IMR-90 (cell line): ENCODE measurements at regions not wholly inside any gene's neighbourhood (a gene's known extent, or its start where the extent isn't known, plus 50 kb on each side); places are given as distances from the start of the nearest gene placed in this dataset.

Source experiments
- ATAC-seq: fragments of 200-7000 bp; cut with Tn5 transposase; 2 replicates; pipeline ENCODE4 v1.9.1; 2020; ENCODE audit warnings: low read depth, mild to moderate bottlenecking, moderate library complexity
- BruUV-seq: library from RNA; stranded (reverse); fragments of 400-500 nt; replicated peaks from 2 replicates; lab custom pipeline; 2021; lab: Mats Ljungman, UMichigan
- CTCF ChIA-PET: fragments of 300-600 bp; formaldehyde crosslinking; extraction: SDS; loops from one replicate; lab custom pipeline; 2021; ENCODE audit warnings: antibody characterized with exemption; lab: Yijun Ruan, JAX
- POLR2A ChIA-PET: fragments of 300-600 bp; sonication (Branson Sonifier 250); formaldehyde crosslinking; loops from one replicate; lab custom pipeline; 2022; ENCODE audit warnings: antibody characterized with exemption; ENCODE audit not compliant: unreplicated experiment; lab: Charles Lee
- DNase-seq: peaks from one replicate; pipeline ENCODE4 v3.0.0; 2013
- H2AFZ ChIP-seq: replicated peaks from 2 replicates; pipeline ENCODE3; 2013; ENCODE audit warnings: low read length, mild to moderate bottlenecking; ENCODE audit not compliant: poor library complexity
- H2AK5ac ChIP-seq: 2 replicates; pipeline ENCODE4 v1.6.1; 2013; ENCODE audit warnings: low read depth, low read length, inconsistent platforms
- H2AK9ac ChIP-seq: replicated peaks from 2 replicates; pipeline ENCODE3; 2013; ENCODE audit warnings: mild to moderate bottlenecking, low read depth, low read length, moderate library complexity; ENCODE audit not compliant: poor library complexity
- H2BK120ac ChIP-seq: 2 replicates; pipeline ENCODE4 v1.6.1; 2013; ENCODE audit warnings: low read depth, low read length, inconsistent platforms
- H2BK15ac ChIP-seq: 3 replicates; pipeline ENCODE4 v1.6.1; 2013; ENCODE audit warnings: low read depth, low read length, inconsistent platforms
- H2BK20ac ChIP-seq: 2 replicates; pipeline ENCODE4 v1.6.1; 2013; ENCODE audit warnings: low read depth, mild to moderate bottlenecking, inconsistent platforms, low read length, moderate library complexity
- H2BK5ac ChIP-seq: 2 replicates; pipeline ENCODE4 v1.6.1; 2013; ENCODE audit warnings: mild to moderate bottlenecking, low read depth, low read length, inconsistent platforms; ENCODE audit not compliant: poor library complexity, severe bottlenecking
- H3K14ac ChIP-seq: replicated peaks from 2 replicates; pipeline ENCODE4 v1.6.1; 2013; ENCODE audit warnings: low read depth, low read length, inconsistent platforms
- H3K18ac ChIP-seq: 2 replicates; pipeline ENCODE4 v1.6.1; 2013; ENCODE audit warnings: low read depth, low read length, control low read depth
- H3K23ac ChIP-seq: 2 replicates; pipeline ENCODE4 v1.6.1; 2013; ENCODE audit warnings: low read depth, low read length, inconsistent platforms
- H3K27ac ChIP-seq: 2 replicates; pipeline ENCODE4 v1.5.1; 2013; ENCODE audit warnings: mild to moderate bottlenecking, control low read depth, low read length; ENCODE audit not compliant: insufficient read depth
- H3K27me3 ChIP-seq: 2 replicates; pipeline ENCODE4 v1.6.1; 2013; ENCODE audit warnings: low read length; ENCODE audit not compliant: control insufficient read depth, insufficient read depth
- H3K36me3 ChIP-seq: 2 replicates; pipeline ENCODE4 v1.6.1; 2013; ENCODE audit warnings: low read length, mixed read lengths; ENCODE audit not compliant: control insufficient read depth, insufficient read depth
- H3K4ac ChIP-seq: 2 replicates; pipeline ENCODE4 v1.6.1; 2013; ENCODE audit warnings: low read depth, low read length, inconsistent platforms
- H3K4me1 ChIP-seq: 2 replicates; pipeline ENCODE4 v1.6.1; 2013; ENCODE audit warnings: low read length, mixed read lengths; ENCODE audit not compliant: control insufficient read depth, insufficient read depth
- H3K4me2 ChIP-seq: 2 replicates; pipeline ENCODE4 v1.6.1; 2013; ENCODE audit warnings: low read depth, mild to moderate bottlenecking, control low read depth, low read length, moderate library complexity
- H3K4me3 ChIP-seq: 2 replicates; pipeline ENCODE4 v1.5.1; 2013; ENCODE audit warnings: low read depth, mild to moderate bottlenecking, control low read depth, low read length, moderate library complexity; ENCODE audit not compliant: insufficient read depth
- H3K56ac ChIP-seq: 2 replicates; pipeline ENCODE4 v1.6.1; 2013; ENCODE audit warnings: low read length, inconsistent platforms; ENCODE audit not compliant: insufficient read depth; ENCODE audit errors: extremely low read depth
- H3K79me1 ChIP-seq, 2 experiments: 2 replicates each; pipeline ENCODE4 v1.6.1; 2013; ENCODE audit warnings: low read length in 2 of 2, inconsistent platforms in 1 of 2, low read depth in 1 of 2
- H3K9ac ChIP-seq: 2 replicates; pipeline ENCODE4 v1.6.1; 2013; ENCODE audit warnings: low read depth, low read length, control low read depth
- H3K9me1 ChIP-seq: 2 replicates; pipeline ENCODE4 v1.6.1; 2013; ENCODE audit warnings: low read length, inconsistent platforms; ENCODE audit not compliant: insufficient read depth
- H3K9me3 ChIP-seq: 2 replicates; pipeline ENCODE4 v1.6.1; 2013; ENCODE audit warnings: low read length; ENCODE audit not compliant: control insufficient read depth, insufficient read depth
- H4K20me1 ChIP-seq: 2 replicates; pipeline ENCODE4 v1.6.1; 2013; ENCODE audit warnings: low read length, inconsistent platforms; ENCODE audit not compliant: insufficient read depth
- H4K5ac ChIP-seq: 2 replicates; pipeline ENCODE4 v1.6.1; 2013; ENCODE audit warnings: mild to moderate bottlenecking, low read depth, low read length, control low read depth
- H4K8ac ChIP-seq, 2 experiments: 2 replicates each; pipeline ENCODE4 v1.6.1; 2013; ENCODE audit warnings: low read depth in 2 of 2, low read length in 2 of 2, control low read depth in 1 of 2, inconsistent platforms in 1 of 2
- H4K91ac ChIP-seq: 2 replicates; pipeline ENCODE4 v1.6.1; 2013; ENCODE audit warnings: low read depth, low read length, inconsistent platforms; ENCODE audit not compliant: insufficient read depth
- BHLHE40 ChIP-seq: fragments of 150-350 bp; IDR thresholded peaks from 2 replicates; pipeline ENCODE4 v1.6.1; 2016; ENCODE audit warnings: mild to moderate bottlenecking, low read depth, low read length
- CEBPB ChIP-seq: IDR thresholded peaks from 2 replicates; pipeline ENCODE4 v1.6.1; 2012; ENCODE audit warnings: low read depth, low read length, improper control_type of control experiment
- CHD1 ChIP-seq: IDR thresholded peaks from 2 replicates; pipeline ENCODE4 v1.6.1; 2012; ENCODE audit warnings: low read depth, low read length, improper control_type of control experiment
- CTCF ChIP-seq: conservative IDR thresholded peaks from 2 replicates; pipeline ENCODE4 v1.5.1; 2012; ENCODE audit warnings: mild to moderate bottlenecking, low read depth, low read length, improper control_type of control experiment
- ELK1 ChIP-seq: fragments of 150-350 bp; IDR thresholded peaks from 2 replicates; pipeline ENCODE4 v1.6.1; 2016; ENCODE audit warnings: low read depth, mild to moderate bottlenecking, low read length, moderate library complexity, borderline replicate concordance
- FOS ChIP-seq: fragments of 150-350 bp; IDR thresholded peaks from 2 replicates; pipeline ENCODE4 v1.6.1; 2016; ENCODE audit warnings: low read depth, low read length
- MAFK ChIP-seq: IDR thresholded peaks from 2 replicates; pipeline ENCODE4 v1.6.1; 2012; ENCODE audit warnings: low read depth, low read length, improper control_type of control experiment
- MAZ ChIP-seq: IDR thresholded peaks from 2 replicates; pipeline ENCODE4 v1.6.1; 2012; ENCODE audit warnings: low read depth, mild to moderate bottlenecking, low read length, improper control_type of control experiment, moderate library complexity, borderline replicate concordance
- MXI1 ChIP-seq: IDR thresholded peaks from 2 replicates; pipeline ENCODE4 v1.6.1; 2012; ENCODE audit warnings: low read depth, mild to moderate bottlenecking, low read length, moderate library complexity, borderline replicate concordance
- NFE2L2 ChIP-seq: fragments of 150-350 bp; IDR thresholded peaks from 2 replicates; pipeline ENCODE4 v1.6.1; 2016; ENCODE audit warnings: low read depth, mild to moderate bottlenecking, low read length
- POLR2A ChIP-seq: IDR thresholded peaks from 2 replicates; pipeline ENCODE4 v1.6.1; 2012; ENCODE audit warnings: mild to moderate bottlenecking, low read depth, low read length
- RAD21 ChIP-seq: IDR thresholded peaks from 2 replicates; pipeline ENCODE4 v1.6.1; 2012; ENCODE audit warnings: low read length, improper control_type of control experiment
- RCOR1 ChIP-seq: IDR thresholded peaks from 2 replicates; pipeline ENCODE4 v1.6.1; 2012; ENCODE audit warnings: mild to moderate bottlenecking, low read length, improper control_type of control experiment; ENCODE audit not compliant: insufficient replicate concordance
- RFX5 ChIP-seq: IDR thresholded peaks from 2 replicates; pipeline ENCODE4 v1.8.0; 2012; ENCODE audit warnings: low read depth, mild to moderate bottlenecking, low read length, moderate library complexity
- SMC3 ChIP-seq: fragments of 150-350 bp; IDR thresholded peaks from 2 replicates; pipeline ENCODE4 v1.6.1; 2016; ENCODE audit warnings: low read depth, mild to moderate bottlenecking, antibody characterized with exemption, low read length, moderate library complexity
- USF2 ChIP-seq: fragments of 150-350 bp; IDR thresholded peaks from 2 replicates; pipeline ENCODE4 v1.6.1; 2017; ENCODE audit warnings: mild to moderate bottlenecking, antibody characterized with exemption, low read length, low read depth
- WGBS, 2 experiments: methylation state at CpG; one replicate each; pipeline versions ENCODE4 v1.1.5 to v1.1.7; 2013; ENCODE audit warnings: missing lambda C conversion rate in 2 of 2; ENCODE audit not compliant: insufficient read length in 1 of 2; ENCODE audit errors: extremely low coverage in 2 of 2; 5-methylcytosine and 5-hydroxymethylcytosine counted together
- dilution Hi-C: fragments of 300-500 bp; cut with HindIII; formaldehyde crosslinking; loops from one replicate; pipeline ENCODE4 v1.14.3; 2018; ENCODE audit warnings: low sequenced_read_pairs; ENCODE audit not compliant: unreplicated experiment
- in situ Hi-C: fragments of 300-500 bp; cut with MboI; formaldehyde crosslinking; loops from 3 replicates; pipeline ENCODE4 v1.14.3; 2019; ENCODE audit warnings: low sequenced_read_pairs, inconsistent platforms, mixed read lengths
- intact Hi-C: fragments of 100-400 bp; cut with micrococcal nuclease; formaldehyde crosslinking; loops from 2 replicates; pipeline ENCODE4 v1.10.0; 2022

GRCh38 chr3:67894510-67894909 lies 240.1 kb upstream of the SUCLG2 start:
- Histone ChIP-seq H3K23ac (no peak overlapping the region), H3K79me1 (no peaks in the 10 kb centered on the region), H4K20me1 (no peaks in the 10 kb centered on the region), H2BK15ac (no peak overlapping the region), H3K9ac (no peak overlapping the region), H3K4me3 (no peak overlapping the region), H3K4me2 (no peak overlapping the region), H2BK120ac (no peak overlapping the region), H3K18ac (no peak overlapping the region), H3K4me1 (no peaks in the 10 kb centered on the region), H3K36me3 (no peaks in the 10 kb centered on the region), H3K4ac (no peak overlapping the region), H3K9me3 (no peaks in the 10 kb centered on the region; the same call in 1 of the 2 replicates), H3K27ac (no peak overlapping the region), H2BK20ac (no peak overlapping the region), H3K9me1 (no peaks in the 10 kb centered on the region), H4K91ac (no peak overlapping the region), H3K27me3 (no peaks in the 10 kb centered on the region), H3K56ac (no peak overlapping the region), H3K14ac (no peak overlapping the region), H2AFZ (no peak overlapping the region), H2AK5ac (no peak overlapping the region), H2AK9ac (no peak overlapping the region), H4K5ac (no peak overlapping the region), H2BK5ac (no peak overlapping the region), H4K8ac (no peak overlapping the region)
- WGBS, 2 experiments, result no CpG with 5 or more reads among the region's 4 CpGs
- dilution Hi-C loops (no loop called here), intact Hi-C loops (no loop called here), in situ Hi-C loops (no loop called here)
- ATAC-seq (no peak), DNase-seq (no peak)
- POLR2A ChIA-PET, result no interaction called here
- no peak for TF ChIP-seq FOS
- no peak for TF ChIP-seq RAD21
- no peak for TF ChIP-seq CTCF
- TF ChIP-seq RCOR1, result no peak
- no peak for TF ChIP-seq POLR2A
- TF ChIP-seq MXI1, result no peak
- TF ChIP-seq BHLHE40, result no peak
- TF ChIP-seq MAZ, result no peak
- no peak for TF ChIP-seq RFX5
- TF ChIP-seq ELK1, result no peak
- no peak for TF ChIP-seq MAFK
- TF ChIP-seq CEBPB, result no peak
- TF ChIP-seq USF2, result no peak
- TF ChIP-seq CHD1, result no peak
- no peak for TF ChIP-seq NFE2L2
- TF ChIP-seq SMC3, result no peak
- CTCF ChIA-PET, result no interaction called here
- no TSS peak for BruUV-seq
